Effector memory CD8-positive, alpha-beta T cell (primary cell): ENCODE measurements at regions not wholly inside any gene's neighbourhood (a gene's known extent, or its start where the extent isn't known, plus 50 kb on each side); places are given as distances from the start of the nearest gene placed in this dataset.

ENCODE experiments used
- ATAC-seq: fragments of 150-1000 bp; cut with Tn5 transposase; replicated peaks from 2 replicates; pipeline ENCODE4 v1.10.0; 2021; ENCODE audit warnings: mild to moderate bottlenecking, moderate library complexity
- DNase-seq, 3 experiments: peaks; one replicate each; pipeline ENCODE4 v3.0.0; 2021
- H3K27ac Mint-ChIP-seq, 2 donors: one replicate each; pipeline ENCODE4 v1.8.0; 2022; ENCODE audit warnings: mild to moderate bottlenecking in 2 of 2, mixed read lengths in 2 of 2, moderate library complexity in 2 of 2
- H3K27me3 Mint-ChIP-seq, 2 donors: one replicate each; pipeline ENCODE4 v1.8.0; 2022; ENCODE audit warnings: mixed read lengths in 2 of 2
- H3K36me3 Mint-ChIP-seq: one replicate; pipeline ENCODE4 v1.8.0; 2022; ENCODE audit warnings: mild to moderate bottlenecking, moderate library complexity, mixed read lengths; ENCODE audit not compliant: insufficient read depth
- H3K4me1 Mint-ChIP-seq, 2 donors: one replicate each; pipeline ENCODE4 v1.8.0; 2022; ENCODE audit warnings: low read depth in 2 of 2, mixed read lengths in 2 of 2
- H3K4me3 Mint-ChIP-seq, 2 donors: one replicate each; pipeline ENCODE4 v1.8.0; 2022; ENCODE audit warnings: mild to moderate bottlenecking in 2 of 2, mixed read lengths in 2 of 2, moderate library complexity in 2 of 2
- H3K9me3 Mint-ChIP-seq, 2 donors: one replicate each; pipeline ENCODE4 v1.8.0; 2022; ENCODE audit warnings: mixed read lengths in 2 of 2

DNA sequence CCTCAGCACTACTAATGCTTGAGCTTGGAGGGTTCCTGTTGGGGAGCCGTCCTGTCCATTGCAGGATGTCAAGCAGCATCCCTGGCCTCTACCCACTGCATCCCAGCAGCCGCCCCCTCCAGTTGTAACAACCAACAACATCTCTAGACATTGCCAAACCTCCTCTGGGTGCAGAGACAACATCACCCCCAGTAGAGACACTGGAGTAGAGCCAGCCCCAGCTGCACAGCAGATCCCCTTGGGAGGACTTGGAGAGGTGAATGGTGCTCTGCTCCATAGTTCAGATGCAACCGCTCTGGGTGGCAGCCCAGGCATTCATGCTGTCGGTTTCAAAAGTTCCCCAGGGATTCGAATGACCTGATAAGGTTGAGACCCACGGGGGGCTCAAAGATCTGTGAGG, 259.0 kb downstream of the MN1 start:
- DNase-seq: no peak
- H3K4me3 Mint-ChIP-seq: no peak overlapping the region
- no peaks in the 10 kb centered on the region for H3K9me3 Mint-ChIP-seq
- no peak for ATAC-seq
- peaks cover 31 to 40% of the 10 kb centered on the region in 2 donors for H3K27me3 Mint-ChIP-seq
- no peak overlapping the region for H3K27ac Mint-ChIP-seq
- no peaks in the 10 kb centered on the region for H3K4me1 Mint-ChIP-seq
- no peaks in the 10 kb centered on the region for H3K36me3 Mint-ChIP-seq

DNA sequence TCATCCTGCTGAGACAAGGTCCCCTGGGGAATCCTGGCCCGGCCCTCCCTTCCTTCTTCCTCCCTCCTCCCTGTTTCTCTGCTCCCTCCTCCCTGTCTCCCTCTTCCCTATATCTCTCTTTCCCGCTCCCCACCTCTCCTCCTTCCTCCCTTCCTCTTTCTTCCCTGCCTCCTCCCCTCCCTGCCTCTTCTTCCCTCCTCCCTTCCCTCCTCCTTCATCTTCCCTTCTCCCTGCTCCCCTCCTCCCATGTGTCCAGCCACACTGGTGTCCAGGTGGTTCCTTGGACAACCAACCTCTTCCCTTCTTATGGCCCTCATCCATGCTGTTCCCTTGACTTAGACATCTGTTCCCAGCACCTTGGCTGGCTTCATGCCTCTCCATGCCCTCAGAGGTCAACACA, 258.1 kb downstream of the MN1 start:
- ATAC-seq: no peak
- H3K27ac Mint-ChIP-seq: no peak overlapping the region

DNA sequence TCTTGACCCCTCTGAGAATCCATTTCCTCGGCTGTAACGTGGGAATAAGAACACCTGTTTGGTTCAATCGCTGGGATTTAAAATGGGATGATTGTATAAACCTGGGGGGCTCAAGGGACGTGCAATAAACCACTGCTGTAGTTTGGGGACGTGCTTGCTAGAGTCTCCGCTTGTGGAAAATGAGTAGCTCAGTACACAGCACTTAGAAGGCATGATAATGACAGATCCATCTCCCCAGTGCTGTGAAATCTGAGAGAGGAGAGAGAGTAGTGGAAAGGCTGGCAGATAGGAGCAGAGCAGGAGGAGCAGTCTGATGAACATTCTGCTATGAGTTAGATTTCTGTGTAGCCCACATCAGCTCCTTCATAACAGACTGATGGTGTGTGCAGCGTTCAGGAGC, 256.5 kb downstream of the MN1 start:
- H3K9me3 Mint-ChIP-seq: no peaks in the 10 kb centered on the region
- DNase-seq: no peak
- no peak overlapping the region for H3K4me3 Mint-ChIP-seq
- no peaks in the 10 kb centered on the region for H3K4me1 Mint-ChIP-seq
- peaks cover 26 to 29% of the 10 kb centered on the region in 2 donors for H3K27me3 Mint-ChIP-seq
- no peaks in the 10 kb centered on the region for H3K36me3 Mint-ChIP-seq
- no peak for ATAC-seq
- H3K27ac Mint-ChIP-seq: no peak overlapping the region

More for the DNA sequence above, 258.1 kb downstream of the MN1 start:
- H3K36me3 Mint-ChIP-seq: no peaks in the 10 kb centered on the region
- H3K4me3 Mint-ChIP-seq: no peak overlapping the region
- no peaks in the 10 kb centered on the region for H3K4me1 Mint-ChIP-seq
- H3K9me3 Mint-ChIP-seq: no peaks in the 10 kb centered on the region
- no peak for DNase-seq
- peaks cover 26 to 39% of the 10 kb centered on the region in 2 donors for H3K27me3 Mint-ChIP-seq

DNA sequence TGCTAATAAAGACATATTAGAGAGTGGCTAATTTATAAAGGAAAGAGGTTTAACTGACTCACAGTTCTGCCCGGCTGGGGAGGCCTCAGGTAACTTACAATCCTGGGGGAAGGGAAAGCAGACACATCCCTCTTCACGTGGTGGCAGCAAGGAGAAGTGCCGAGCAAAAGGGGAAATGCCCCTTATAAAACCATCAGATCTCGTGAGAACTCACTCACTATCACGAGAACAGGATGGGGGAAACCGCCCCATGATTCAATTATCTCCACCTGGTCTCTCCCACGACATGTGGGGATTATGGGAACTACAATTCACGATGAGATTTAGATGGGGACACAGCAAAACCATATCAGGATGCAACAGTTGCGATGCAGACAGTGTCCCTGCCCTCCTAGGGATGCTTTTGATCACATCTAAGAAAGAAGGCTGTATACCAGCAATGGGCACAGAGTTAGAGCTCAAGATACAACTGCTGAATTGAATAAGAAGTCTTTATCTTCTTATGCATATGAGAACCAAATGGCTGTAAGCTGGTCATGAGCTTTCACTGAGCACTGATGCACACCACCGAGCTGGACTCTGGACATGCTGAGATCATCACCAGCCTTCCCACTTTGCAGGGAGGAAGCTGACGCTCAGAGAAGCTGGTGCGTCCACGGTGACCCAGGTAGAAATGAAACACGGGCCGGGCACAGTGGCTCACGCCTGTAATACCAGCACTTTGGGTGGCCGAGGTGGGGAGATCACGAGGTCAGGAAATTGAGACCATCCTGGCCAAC, 255.2 kb downstream of the MN1 start:
- no peak overlapping the region for H3K27ac Mint-ChIP-seq
- H3K4me3 Mint-ChIP-seq: no peak overlapping the region
- H3K9me3 Mint-ChIP-seq: no peaks in the 10 kb centered on the region
- no peak for DNase-seq
- peaks cover 26 to 29% of the 10 kb centered on the region in 2 donors for H3K27me3 Mint-ChIP-seq
- H3K4me1 Mint-ChIP-seq: no peaks in the 10 kb centered on the region
- no peak for ATAC-seq
- no peaks in the 10 kb centered on the region for H3K36me3 Mint-ChIP-seq

DNA sequence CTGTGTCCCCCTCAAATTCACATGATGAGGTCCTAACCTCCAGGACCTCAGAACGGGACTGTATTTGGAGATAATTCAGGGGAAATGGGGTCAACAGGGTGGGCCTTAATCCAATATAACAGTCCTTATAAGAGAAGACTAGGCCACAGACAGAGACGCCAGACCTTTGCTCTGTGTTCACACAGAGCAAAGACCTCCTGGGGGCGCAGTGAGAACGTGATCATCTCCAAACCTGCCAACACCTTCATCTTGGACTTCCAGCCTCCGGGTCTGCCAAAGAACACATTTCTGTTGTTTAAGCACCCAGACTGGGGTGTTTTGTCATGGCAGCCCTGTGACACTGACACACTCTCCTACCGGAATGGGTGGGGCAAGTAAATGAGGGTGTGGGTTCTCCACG, 250.2 kb downstream of the MN1 start:
- no peak overlapping the region for H3K27ac Mint-ChIP-seq
- H3K27me3 Mint-ChIP-seq: peaks cover 2 to 6% of the 10 kb centered on the region in 2 donors
- no peak for DNase-seq
- no peak for ATAC-seq
- H3K9me3 Mint-ChIP-seq: peaks cover 0 to 5% of the 10 kb centered on the region in 2 donors
- H3K36me3 Mint-ChIP-seq: no peaks in the 10 kb centered on the region
- no peaks in the 10 kb centered on the region for H3K4me1 Mint-ChIP-seq
- no peak overlapping the region for H3K4me3 Mint-ChIP-seq

DNA sequence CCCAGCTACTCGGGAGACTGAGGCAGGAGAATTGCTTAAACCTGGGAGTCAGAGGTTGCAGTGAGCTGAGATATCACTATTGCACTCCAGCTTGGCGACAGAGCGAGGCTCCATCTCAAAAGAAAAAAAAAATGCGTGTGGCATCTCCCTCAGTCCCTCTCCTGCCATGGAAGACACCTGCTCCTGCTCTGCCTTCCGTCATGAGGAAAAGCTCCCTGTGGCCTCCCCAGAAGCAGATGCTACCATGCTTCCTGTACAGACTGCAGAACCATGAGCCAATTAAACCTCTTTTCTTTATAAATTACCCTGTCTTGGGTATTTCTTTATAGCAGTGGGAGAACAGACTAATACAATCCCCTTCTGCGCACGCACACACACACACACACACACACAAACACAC, 249.4 kb downstream of the MN1 start:
- Mint-ChIP-seq H3K36me3 (no peaks in the 10 kb centered on the region), H3K27me3 (peaks cover 0 to 6% of the 10 kb centered on the region in 2 donors), H3K9me3 (peaks cover 0 to 5% of the 10 kb centered on the region in 2 donors), H3K27ac (no peak overlapping the region), H3K4me1 (no peaks in the 10 kb centered on the region), H3K4me3 (no peak overlapping the region)
- ATAC-seq (no peak), DNase-seq (no peak)

DNA sequence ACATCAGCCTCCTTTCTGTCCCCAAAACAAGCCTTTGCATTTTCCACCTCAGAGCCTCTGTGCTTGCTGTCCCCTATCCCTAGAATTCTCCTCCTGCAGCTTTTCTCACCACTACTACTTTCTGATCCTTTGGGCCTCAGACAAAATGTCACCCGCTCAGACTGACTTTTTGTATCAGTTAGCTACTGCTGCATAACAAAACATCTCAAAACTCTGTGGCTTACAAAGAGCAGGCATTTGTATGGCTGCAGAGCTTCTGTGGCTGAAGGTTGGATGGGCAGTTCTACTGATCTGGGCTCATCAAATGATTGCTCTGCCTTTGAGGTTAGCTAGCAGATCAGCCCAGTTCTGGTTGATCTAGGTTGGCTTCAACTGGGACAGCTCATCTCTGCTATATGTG, 248.7 kb downstream of the MN1 start:
- Mint-ChIP-seq H3K9me3 (peaks cover 0 to 5% of the 10 kb centered on the region in 2 donors), H3K27me3 (peaks cover 0 to 6% of the 10 kb centered on the region in 2 donors), H3K27ac (no peak overlapping the region), H3K36me3 (no peaks in the 10 kb centered on the region), H3K4me1 (no peaks in the 10 kb centered on the region), H3K4me3 (no peak overlapping the region)
- ATAC-seq (no peak), DNase-seq (no peak)

DNA sequence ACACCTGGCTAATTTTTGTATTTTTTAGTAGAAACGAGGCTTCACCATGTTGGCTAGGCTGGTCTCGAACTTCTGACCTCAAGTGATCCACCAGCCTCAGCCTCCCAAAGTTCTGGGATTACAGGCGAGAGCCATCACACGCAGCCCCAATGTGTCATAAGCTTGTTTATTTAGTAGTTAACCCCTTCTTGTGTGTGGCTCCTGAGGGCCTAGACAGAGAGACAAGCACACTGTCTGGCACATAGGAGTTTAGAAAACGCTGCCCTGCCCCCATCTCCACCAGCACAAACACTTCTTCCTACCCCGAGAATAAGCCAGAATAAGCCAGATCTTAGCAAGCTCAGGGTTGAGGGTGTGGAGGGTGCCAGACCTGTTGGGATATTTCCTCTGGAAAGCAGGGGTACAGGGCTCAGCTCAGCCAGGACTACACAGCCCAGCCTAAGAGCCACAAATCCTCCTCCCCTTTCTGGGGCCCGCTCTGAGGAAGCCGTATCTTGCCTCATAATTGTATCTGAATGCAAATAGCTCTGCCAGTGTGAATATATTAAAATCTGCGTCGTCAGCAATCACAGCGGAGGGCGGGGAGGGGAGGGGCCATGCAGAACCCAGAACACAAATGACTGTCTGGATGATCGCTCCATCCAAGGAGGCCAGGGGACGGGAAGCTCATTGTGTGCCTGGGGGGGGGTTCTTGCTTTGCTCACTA, 247.3 kb downstream of the MN1 start:
- H3K27me3 Mint-ChIP-seq: peaks cover 0 to 6% of the 10 kb centered on the region in 2 donors
- no peak overlapping the region for H3K27ac Mint-ChIP-seq
- no peaks in the 10 kb centered on the region for H3K4me1 Mint-ChIP-seq
- DNase-seq (no peak), ATAC-seq (no peak)
- H3K9me3 Mint-ChIP-seq: peaks cover 0 to 5% of the 10 kb centered on the region in 2 donors
- H3K4me3 Mint-ChIP-seq: no peak overlapping the region
- H3K36me3 Mint-ChIP-seq: no peaks in the 10 kb centered on the region

DNA sequence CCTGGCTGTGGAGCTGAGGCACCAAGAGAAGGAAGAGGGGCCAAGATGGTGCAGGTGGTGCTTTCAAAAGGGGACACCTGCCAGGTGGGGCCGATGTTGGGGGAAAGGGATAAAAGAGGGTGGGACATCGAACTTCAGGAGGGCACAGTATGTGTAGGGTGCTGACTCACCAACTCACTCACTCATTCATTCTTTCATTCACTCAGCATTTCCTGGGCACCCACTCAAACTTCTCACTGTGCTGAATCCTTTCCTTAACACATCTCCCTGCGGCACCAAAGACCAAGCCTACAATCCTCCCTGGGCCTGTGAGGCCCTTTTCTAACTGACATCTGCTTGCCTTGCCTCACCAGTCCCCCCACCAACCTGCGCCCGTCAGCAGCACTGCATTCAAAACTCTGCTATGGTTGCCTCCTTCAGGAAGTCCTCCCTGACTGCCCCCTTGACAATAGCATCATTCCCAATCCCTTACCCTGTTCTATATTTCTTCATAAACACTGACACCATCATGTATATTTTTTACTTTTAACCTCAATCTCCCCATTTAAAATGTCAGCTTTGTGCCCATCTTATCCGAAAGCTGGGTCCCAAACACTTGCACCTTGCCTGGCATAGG, 246.6 kb downstream of the MN1 start:
- ATAC-seq: no peak
- H3K36me3 Mint-ChIP-seq: no peaks in the 10 kb centered on the region
- H3K27me3 Mint-ChIP-seq: peaks cover 0 to 6% of the 10 kb centered on the region in 2 donors
- H3K4me1 Mint-ChIP-seq: no peaks in the 10 kb centered on the region
- no peak for DNase-seq
- H3K27ac Mint-ChIP-seq: no peak overlapping the region
- peaks cover 0 to 5% of the 10 kb centered on the region in 2 donors for H3K9me3 Mint-ChIP-seq
- no peak overlapping the region for H3K4me3 Mint-ChIP-seq

DNA sequence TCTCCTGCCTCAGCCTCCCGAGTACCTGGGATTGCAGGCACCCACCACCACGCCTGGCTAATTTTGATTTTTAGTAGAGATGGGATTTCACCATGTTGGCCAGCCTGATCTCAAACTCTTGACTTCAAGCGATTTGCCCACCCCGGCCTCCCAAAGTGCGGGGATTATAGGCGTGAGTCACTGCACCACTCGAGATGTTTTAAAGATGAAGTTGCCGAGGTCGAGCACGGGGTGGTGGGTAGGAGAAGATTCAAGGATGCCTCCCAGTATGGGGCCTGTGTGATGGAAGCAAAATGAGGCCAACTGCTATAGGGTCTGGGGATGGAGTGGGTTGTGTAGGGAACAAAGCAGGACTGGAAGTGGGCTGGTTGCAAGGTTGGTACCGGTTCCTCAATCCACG, 245.2 kb downstream of the MN1 start:
- Mint-ChIP-seq H3K27me3 (peaks cover 0 to 6% of the 10 kb centered on the region in 2 donors), H3K4me1 (no peaks in the 10 kb centered on the region), H3K36me3 (no peaks in the 10 kb centered on the region), H3K4me3 (no peak overlapping the region), H3K27ac (no peak overlapping the region), H3K9me3 (peaks cover 0 to 5% of the 10 kb centered on the region in 2 donors)
- ATAC-seq (no peak), DNase-seq (no peak)

DNA sequence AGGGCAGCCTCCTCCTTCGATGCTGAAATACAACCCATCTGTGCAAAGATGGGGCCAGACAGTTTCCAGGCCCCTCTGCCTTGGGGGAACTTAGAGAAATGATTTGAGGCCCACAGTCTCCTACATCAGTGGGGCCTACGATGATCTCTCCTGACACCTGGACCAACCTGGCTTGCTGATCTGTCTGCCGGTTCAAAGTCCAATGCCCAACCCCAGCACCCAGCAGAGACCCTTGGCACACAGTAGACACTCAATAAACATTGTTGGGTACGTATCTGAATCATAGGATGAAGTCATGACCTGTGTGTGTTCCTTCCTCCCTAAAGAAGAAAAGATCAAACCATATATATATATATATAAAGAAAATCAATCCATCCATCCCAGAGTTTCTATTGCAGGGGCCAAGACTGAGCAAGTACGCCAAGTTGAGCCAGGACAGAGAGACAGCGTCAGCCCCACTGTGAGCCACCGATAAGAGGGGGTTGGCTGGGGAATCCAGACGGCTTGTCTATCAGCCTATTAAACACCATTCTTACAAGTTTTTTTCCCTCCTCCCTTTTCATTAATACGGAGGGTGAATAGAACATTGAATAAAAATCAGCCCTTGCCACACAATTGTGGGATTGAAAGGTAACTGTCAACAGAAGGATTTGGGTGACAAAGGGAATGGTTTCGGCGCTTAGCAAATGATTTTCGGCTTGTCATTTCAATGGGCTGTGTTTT, 244.1 kb downstream of the MN1 start:
- peaks cover 0 to 4% of the 10 kb centered on the region in 2 donors for H3K9me3 Mint-ChIP-seq
- no peak overlapping the region for H3K27ac Mint-ChIP-seq
- no peaks in the 10 kb centered on the region for H3K4me1 Mint-ChIP-seq
- H3K36me3 Mint-ChIP-seq: no peaks in the 10 kb centered on the region
- ATAC-seq (no peak), DNase-seq (no peak)
- no peak overlapping the region for H3K4me3 Mint-ChIP-seq
- H3K27me3 Mint-ChIP-seq: peaks cover 2 to 6% of the 10 kb centered on the region in 2 donors

DNA sequence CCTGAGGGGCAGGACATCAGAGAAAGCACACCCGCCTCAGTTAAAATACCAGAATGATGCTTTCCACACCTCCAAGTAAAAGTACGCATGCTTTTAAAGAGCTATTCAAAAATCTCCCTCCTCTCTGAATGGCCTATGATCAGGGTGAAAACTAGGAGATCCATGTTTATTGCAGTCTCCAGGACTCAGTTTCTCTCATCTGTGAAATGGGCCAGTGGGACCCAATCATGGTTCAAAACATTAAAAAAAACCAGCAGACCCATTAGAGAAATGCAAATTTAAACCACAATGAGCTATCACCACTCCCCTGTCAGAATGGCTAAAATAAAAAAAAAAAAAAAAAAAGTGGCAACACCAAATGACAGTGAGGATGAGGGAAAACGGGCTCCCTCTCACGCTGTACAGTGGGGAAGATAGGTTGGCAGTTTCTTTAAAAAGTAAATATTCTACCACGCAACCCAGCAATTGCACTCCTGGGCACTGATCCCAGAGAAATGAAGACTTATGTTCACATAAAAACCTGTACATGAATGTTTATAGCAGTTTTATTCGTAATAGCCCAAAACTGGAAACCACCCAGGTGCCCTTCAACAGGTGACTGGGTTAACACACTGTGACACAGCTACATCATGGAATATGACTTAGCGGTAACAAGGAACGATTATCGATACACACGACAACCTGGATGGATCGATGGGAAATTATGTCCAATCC, 242.7 kb downstream of the MN1 start:
- no peak overlapping the region for H3K27ac Mint-ChIP-seq

DNA sequence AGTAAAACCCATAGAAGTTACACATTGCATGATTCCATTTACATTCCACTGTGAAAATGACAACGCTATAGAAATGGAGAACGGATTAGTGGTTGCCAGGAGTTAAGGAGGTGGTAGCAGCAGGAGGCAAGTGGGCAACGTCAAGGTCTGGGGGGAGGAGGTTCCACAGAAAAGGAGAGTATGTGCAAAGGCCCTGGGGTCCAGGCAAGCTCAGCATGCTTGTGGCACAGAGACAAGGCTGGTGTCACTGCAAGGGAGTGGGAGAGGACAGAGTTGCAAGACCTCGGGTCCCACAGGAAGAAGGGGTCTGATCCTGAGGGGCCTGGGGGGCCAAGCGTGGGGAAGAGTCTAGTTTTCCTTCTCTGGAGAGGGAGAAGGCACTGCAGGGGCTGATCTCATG, 240.8 kb downstream of the MN1 start:
- Mint-ChIP-seq H3K27me3 (peaks cover 0 to 14% of the 10 kb centered on the region in 2 donors), H3K4me1 (no peaks in the 10 kb centered on the region), H3K27ac (no peak overlapping the region), H3K4me3 (no peak overlapping the region), H3K9me3 (peaks cover 0 to 3% of the 10 kb centered on the region in 2 donors), H3K36me3 (no peaks in the 10 kb centered on the region)
- ATAC-seq (no peak), DNase-seq (no peak)

More for the DNA sequence above, 242.7 kb downstream of the MN1 start:
- Mint-ChIP-seq H3K4me3 (no peak overlapping the region), H3K4me1 (no peaks in the 10 kb centered on the region), H3K27me3 (peaks cover 0 to 6% of the 10 kb centered on the region in 2 donors), H3K9me3 (no peaks in the 10 kb centered on the region), H3K36me3 (no peaks in the 10 kb centered on the region)
- ATAC-seq (no peak), DNase-seq (no peak)
